Upper lobe of left lung (tissue), 6 donors: ENCODE measurements at regions not wholly inside any gene's neighbourhood (a gene's known extent, or its start where the extent isn't known, plus 50 kb on each side); places are given as distances from the start of the nearest gene placed in this dataset.
A peak's percentile ranks its signal among the peaks of the same experiment; 100 is the strongest.

Source experiments
- ATAC-seq, 2 donors: fragments of 200-7000 bp; cut with Tn5 transposase; one replicate each; pipeline ENCODE4 v1.9.1; 2022; ENCODE audit warnings: mild to moderate bottlenecking in 2 of 2, moderate library complexity in 2 of 2; ENCODE audit not compliant: low FRiP score in 2 of 2
- DNase-seq, 2 donors: peaks; one replicate each; pipeline ENCODE4 v3.0.0-alpha.2; 2019 to 2020
- H3K27ac ChIP-seq, 4 donors: fragments of 200-600 bp; sonication (generic); one replicate each; pipeline ENCODE4 v1.5.1; 2016 to 2019
- H3K27me3 ChIP-seq, 4 donors: fragments of 200-600 bp; sonication (generic); one replicate each; pipeline ENCODE4 v1.5.1; 2017 to 2019
- H3K36me3 ChIP-seq, 4 donors: fragments of 200-600 bp; sonication (generic); one replicate each; pipeline ENCODE4 v1.5.1; 2016 to 2019
- H3K4me1 ChIP-seq, 4 donors: fragments of 200-600 bp; sonication (generic); one replicate each; pipeline ENCODE4 v1.5.1; 2018 to 2019
- H3K4me3 ChIP-seq, 4 donors: fragments of 200-600 bp; sonication (generic); one replicate each; pipeline ENCODE4 v1.5.1; 2017 to 2019; ENCODE audit warnings: mild to moderate bottlenecking in 2 of 4, moderate library complexity in 1 of 4
- H3K9me3 ChIP-seq, 4 donors: fragments of 200-600 bp; sonication (generic); one replicate each; pipeline ENCODE4 v1.5.1; 2018 to 2019
- CTCF ChIP-seq, 6 experiments: fragments of 450-650 bp in 4 of 6; fragments of 200-600 bp in 2 of 6; sonication (generic) in 2 of 6; IDR thresholded peaks; one replicate each; pipeline ENCODE4 v1.5.1; 2016 to 2019; ENCODE audit warnings: antibody characterized with exemption in 6 of 6
- EP300 ChIP-seq, 4 donors: sonication (generic); formaldehyde crosslinking; IDR thresholded peaks; one replicate each; pipeline ENCODE4 v1.5.1; 2017; ENCODE audit warnings: antibody characterized with exemption in 4 of 4, control low read depth in 2 of 4
- POLR2A ChIP-seq, 4 donors: fragments of 450-650 bp; IDR thresholded peaks; one replicate each; pipeline ENCODE4 v1.5.1; 2016 to 2017; ENCODE audit warnings: antibody characterized with exemption in 4 of 4, mild to moderate bottlenecking in 2 of 4
- POLR2AphosphoS5 ChIP-seq, 2 donors: sonication (generic); formaldehyde crosslinking; IDR thresholded peaks; one replicate each; pipeline ENCODE4 v1.5.1; 2017; ENCODE audit warnings: antibody characterized with exemption in 2 of 2
- WGBS, 2 donors: methylation state at CpG; one replicate each; pipeline ENCODE4 v1.1.5; 2017 to 2018; 5-methylcytosine and 5-hydroxymethylcytosine counted together
- donor health status: DM: no; HTN: no; CAD: no; lungs with moderate emphysema.
- donor health status: DM: no; HTN: yes; CAD: no; lungs with severe emphysema.

- peak overlapping the region in 1 of 4 donors; percentile 2 for H3K27ac ChIP-seq
- DNase-seq, result no peak
- 68% methylated on average over 4 of the region's 4 CpGs for WGBS, 2 donors
- no peaks in the 10 kb centered on the region for H3K36me3 ChIP-seq
- ATAC-seq, result no peak
- H3K27me3 ChIP-seq, result no peaks in the 10 kb centered on the region
- TF ChIP-seq EP300 (IDR thresholded peaks at IDR 0.05), result no peak
- TF ChIP-seq POLR2A (IDR thresholded peaks at IDR 0.05), result no peak
- no peak for TF ChIP-seq CTCF (IDR thresholded peaks at IDR 0.05)
- TF ChIP-seq POLR2AphosphoS5 (IDR thresholded peaks at IDR 0.05), result no peak
- H3K9me3 ChIP-seq, result no peaks in the 10 kb centered on the region
- H3K4me3 ChIP-seq, result no peak overlapping the region
- H3K4me1 ChIP-seq, result peaks cover 0 to 5% (median 0%) of the 10 kb centered on the region in 4 donors
These were observed 941.9 kb upstream of the SLC10A2 start for GRCh38 chr13:104008075-104008474.

GRCh38 chr13:104006625-104007075 lies 940.4 kb upstream of the SLC10A2 start:
- Histone ChIP-seq H3K27me3 (no peaks in the 10 kb centered on the region), H3K4me3 (no peak overlapping the region), H3K9me3 (no peaks in the 10 kb centered on the region), H3K4me1 (peaks cover 0 to 5% (median 0%) of the 10 kb centered on the region in 4 donors), H3K27ac (no peak overlapping the region), H3K36me3 (no peaks in the 10 kb centered on the region)
- ATAC-seq, result no peak
- no peak for DNase-seq
- TF ChIP-seq CTCF (IDR thresholded peaks at IDR 0.05) (no peak), POLR2AphosphoS5 (IDR thresholded peaks at IDR 0.05) (no peak), EP300 (IDR thresholded peaks at IDR 0.05) (no peak), POLR2A (IDR thresholded peaks at IDR 0.05) (no peak)
- WGBS, 2 donors, result 74 to 79% methylated on average over 9 of the region's 9 CpGs

GRCh38 chr13:104004572-104004971 lies 938.4 kb upstream of the SLC10A2 start:
- no peak for DNase-seq
- no peak overlapping the region for H3K27ac ChIP-seq
- ATAC-seq, result no peak
- no peaks in the 10 kb centered on the region for H3K9me3 ChIP-seq
- peaks cover 0 to 5% (median 0%) of the 10 kb centered on the region in 4 donors for H3K4me1 ChIP-seq
- 95 to 100% methylated on average over 1 of the region's 1 CpG for WGBS, 2 donors
- H3K27me3 ChIP-seq, result no peaks in the 10 kb centered on the region
- TF ChIP-seq EP300 (IDR thresholded peaks at IDR 0.05), result no peak
- TF ChIP-seq CTCF (IDR thresholded peaks at IDR 0.05), result no peak
- TF ChIP-seq POLR2AphosphoS5 (IDR thresholded peaks at IDR 0.05), result no peak
- H3K4me3 ChIP-seq, result no peak overlapping the region
- no peaks in the 10 kb centered on the region for H3K36me3 ChIP-seq

GRCh38 chr13:104002216-104002615 lies 936.0 kb upstream of the SLC10A2 start:
- no peaks in the 10 kb centered on the region for H3K27me3 ChIP-seq
- H3K9me3 ChIP-seq, result no peaks in the 10 kb centered on the region
- no peak for TF ChIP-seq POLR2A (IDR thresholded peaks at IDR 0.05)
- TF ChIP-seq POLR2AphosphoS5 (IDR thresholded peaks at IDR 0.05), result no peak
- no peak for TF ChIP-seq CTCF (IDR thresholded peaks at IDR 0.05)
- TF ChIP-seq EP300 (IDR thresholded peaks at IDR 0.05), result no peak
- 64 to 67% methylated on average over 1 of the region's 1 CpG for WGBS, 2 donors
- ATAC-seq, result no peak
- H3K36me3 ChIP-seq, result no peaks in the 10 kb centered on the region
- H3K4me1 ChIP-seq, result no peaks in the 10 kb centered on the region
- no peak for DNase-seq
- no peak overlapping the region for H3K4me3 ChIP-seq
- no peak overlapping the region for H3K27ac ChIP-seq

GRCh38 chr13:104001766-104002165 lies 935.5 kb upstream of the SLC10A2 start:
- WGBS, 2 donors, result 67 to 72% methylated on average over 3 of the region's 3 CpGs
- H3K4me3 ChIP-seq, result no peak overlapping the region
- ATAC-seq, result no peak

More at GRCh38 chr13:104001766-104002165, 935.5 kb upstream of the SLC10A2 start:
- DNase-seq, result no peak
- no peak for TF ChIP-seq POLR2AphosphoS5 (IDR thresholded peaks at IDR 0.05)
- no peak for TF ChIP-seq CTCF (IDR thresholded peaks at IDR 0.05)
- no peak for TF ChIP-seq EP300 (IDR thresholded peaks at IDR 0.05)
- no peak for TF ChIP-seq POLR2A (IDR thresholded peaks at IDR 0.05)
- no peak overlapping the region for H3K27ac ChIP-seq
- no peaks in the 10 kb centered on the region for H3K9me3 ChIP-seq
- no peaks in the 10 kb centered on the region for H3K27me3 ChIP-seq
- H3K36me3 ChIP-seq, result no peaks in the 10 kb centered on the region
- no peaks in the 10 kb centered on the region for H3K4me1 ChIP-seq
